Posterior cingulate gyrus (tissue), 11 donors: ENCODE measurements at regions not wholly inside any gene's neighbourhood (a gene's known extent, or its start where the extent isn't known, plus 50 kb on each side); places are given as distances from the start of the nearest gene placed in this dataset.
A peak's percentile ranks its signal among the peaks of the same experiment; 100 is the strongest.

Experiments
- DNase-seq, 10 donors: peaks; one replicate each; pipeline versions ENCODE4 v3.0.0 to v3.0.0-alpha.2; 2020 to 2021; ENCODE audit warnings: mixed read lengths in 3 of 10
- intact Hi-C: fragments of 100-400 bp; cut with DNase I; formaldehyde crosslinking; loops from one replicate; pipeline ENCODE4 v1.15.1; 2023

- intact Hi-C loops, result no loop called here
- no peak for DNase-seq
Measured at GRCh38 chr20:16678779-16679178, 51.0 kb upstream of the SNRPB2 start.

GRCh38 chr20:16676891-16677290, 52.9 kb upstream of the SNRPB2 start:
- intact Hi-C loops, result no loop called here
- no peak for DNase-seq

- no peak for DNase-seq
- intact Hi-C loops, result no loop called here
Measured at GRCh38 chr20:16675001-16675564, 54.7 kb upstream of the SNRPB2 start.

GRCh38 chr20:16674243-16674642, 55.6 kb upstream of the SNRPB2 start:
- DNase-seq, result no peak
- intact Hi-C loops, result no loop called here

GRCh38 chr20:16672299-16672698, 57.5 kb upstream of the SNRPB2 start:
- intact Hi-C loops, result no loop called here
- no peak for DNase-seq

- DNase-seq, result no peak
- intact Hi-C loops, result no loop called here
Measured at GRCh38 chr20:16671753-16672152, 58.1 kb upstream of the SNRPB2 start.

- DNase-seq, result no peak
- intact Hi-C loops, result no loop called here
Measured at GRCh38 chr20:16666272-16666671, 63.6 kb upstream of the SNRPB2 start.

- intact Hi-C loops, result no loop called here
- DNase-seq, result no peak
Measured at GRCh38 chr20:16664020-16664419, 65.8 kb upstream of the SNRPB2 start.

- intact Hi-C loops, result no loop called here
- no peak for DNase-seq
Measured at GRCh38 chr20:16662467-16662866, 67.4 kb upstream of the SNRPB2 start.

- intact Hi-C loops, result no loop called here
- DNase-seq, result peak; percentile 14 to 91 (median 44)
Measured at GRCh38 chr20:16661756-16662155, 68.1 kb upstream of the SNRPB2 start.

- no peak for DNase-seq
- intact Hi-C loops, result no loop called here
Measured at GRCh38 chr20:16654858-16655535, 74.8 kb upstream of the SNRPB2 start.

GRCh38 chr20:16653266-16653665, 76.6 kb upstream of the SNRPB2 start:
- intact Hi-C loops, result no loop called here

GRCh38 chr20:16647875-16648597, 74.8 kb upstream of the KIF16B start:
- intact Hi-C loops, result no loop called here
- DNase-seq, result no peak

More at GRCh38 chr20:16653266-16653665, 76.6 kb upstream of the SNRPB2 start:
- DNase-seq, result no peak

GRCh38 chr20:16641511-16642023, 68.3 kb upstream of the KIF16B start:
- intact Hi-C loops, result no loop called here
- DNase-seq, result no peak

GRCh38 chr20:16639027-16639941, 66.0 kb upstream of the KIF16B start:
- no peak for DNase-seq
- intact Hi-C loops, result no loop called here

GRCh38 chr20:16637797-16638196, 64.5 kb upstream of the KIF16B start:
- no peak for DNase-seq
- intact Hi-C loops, result no loop called here

GRCh38 chr20:16626849-16627248, 53.6 kb upstream of the KIF16B start:
- intact Hi-C loops, result no loop called here
- no peak for DNase-seq

GRCh38 chr20:16624106-16624505, 50.9 kb upstream of the KIF16B start:
- intact Hi-C loops, result no loop called here
- DNase-seq, result no peak
